Keratinocyte (primary cell): ENCODE measurements at regions not wholly inside any gene's neighbourhood (a gene's known extent, or its start where the extent isn't known, plus 50 kb on each side); places are given as distances from the start of the nearest gene placed in this dataset.

Experiments
- DNase-seq: peaks from one replicate; pipeline ENCODE4 v3.0.0-alpha.2; 2011; ENCODE audit warnings: low read depth, missing footprints, low spot score
- FAIRE-seq: peaks from 2 replicates; lab custom pipeline; 2011; peaks lifted over from hg19 to GRCh38; lab: Jason Lieb, UNC
- H2AFZ ChIP-seq: 2 replicates; pipeline ENCODE4 v1.6.0; 2012; ENCODE audit warnings: low read length, control low read depth, inconsistent platforms; ENCODE audit not compliant: control insufficient read depth
- H3K27ac ChIP-seq: 2 replicates; pipeline ENCODE4 v1.5.1; 2011; ENCODE audit warnings: low read length; ENCODE audit not compliant: control insufficient read depth, insufficient read depth
- H3K27me3 ChIP-seq: 3 replicates; pipeline ENCODE4 v1.6.0; 2011; ENCODE audit warnings: low read length; ENCODE audit not compliant: control insufficient read depth, insufficient read depth; ENCODE audit errors: extremely low read depth
- H3K36me3 ChIP-seq, 2 experiments: 2 replicates in 1 of 2; 3 replicates in 1 of 2; pipeline ENCODE4 v1.5.1; 2011; ENCODE audit warnings: low read length in 2 of 2, mild to moderate bottlenecking in 1 of 2; ENCODE audit not compliant: control insufficient read depth in 2 of 2, insufficient read depth in 2 of 2; ENCODE audit errors: extremely low read depth in 1 of 2
- H3K4me1 ChIP-seq: 3 replicates; pipeline ENCODE4 v1.5.1; 2011; ENCODE audit warnings: low read length; ENCODE audit not compliant: control insufficient read depth, insufficient read depth; ENCODE audit errors: extremely low read depth
- H3K4me2 ChIP-seq: 3 replicates; pipeline ENCODE4 v1.6.0; 2011; ENCODE audit warnings: low read depth, low read length; ENCODE audit not compliant: control insufficient read depth, insufficient read depth; ENCODE audit errors: extremely low read depth
- H3K4me3 ChIP-seq, 3 experiments: fragments of 200-600 bp in 1 of 3; sonication (generic) in 1 of 3; 2 replicates in 2 of 3; 3 replicates in 1 of 3; pipeline ENCODE4 v1.5.1; 2011 to 2016; ENCODE audit warnings: low read length in 3 of 3, mild to moderate bottlenecking in 3 of 3, control low read depth in 2 of 3, inconsistent platforms in 1 of 3, low read depth in 1 of 3, mixed read lengths in 1 of 3, mixed run types in 1 of 3, moderate library complexity in 1 of 3; ENCODE audit not compliant: control insufficient read depth in 2 of 3, insufficient read depth in 2 of 3; ENCODE audit errors: extremely low read depth in 1 of 3
- H3K79me2 ChIP-seq: 2 replicates; pipeline ENCODE4 v1.6.0; 2012; ENCODE audit warnings: low read length; ENCODE audit not compliant: control insufficient read depth, insufficient read depth
- H3K9ac ChIP-seq: 3 replicates; pipeline ENCODE4 v1.6.0; 2011; ENCODE audit warnings: low read length; ENCODE audit not compliant: control insufficient read depth, insufficient read depth; ENCODE audit errors: extremely low read depth
- H3K9me1 ChIP-seq: 3 replicates; pipeline ENCODE4 v1.6.0; 2011; ENCODE audit warnings: low read length; ENCODE audit not compliant: control insufficient read depth, insufficient read depth; ENCODE audit errors: extremely low read depth
- H3K9me3 ChIP-seq: 2 replicates; pipeline ENCODE4 v1.5.1; 2012; ENCODE audit warnings: low read depth, low read length; ENCODE audit not compliant: control insufficient read depth
- H4K20me1 ChIP-seq: 3 replicates; pipeline ENCODE4 v1.6.0; 2011; ENCODE audit warnings: low read length; ENCODE audit not compliant: control insufficient read depth, insufficient read depth; ENCODE audit errors: extremely low read depth
- EZH2 ChIP-seq: IDR thresholded peaks from one replicate; pipeline ENCODE4 v1.6.1; 2012; ENCODE audit warnings: inconsistent platforms, mild to moderate bottlenecking, low read length, moderate library complexity
- dilution Hi-C: fragments of 300-500 bp; cut with MboI; formaldehyde crosslinking; loops from one replicate; pipeline ENCODE4 v1.7.0; 2020; ENCODE audit warnings: low sequenced_read_pairs; ENCODE audit not compliant: extremely low pct_ligation_motif_present
- TF ChIP-seq, protein P1 (sequence below), 3 experiments: IDR thresholded peaks in 1 of 3; conservative IDR thresholded peaks in 1 of 3; optimal IDR thresholded peaks in 1 of 3; 2 replicates in 2 of 3; 3 replicates in 1 of 3; pipeline versions ENCODE3 to v1.5.1; 2011; ENCODE audit warnings: low read length in 3 of 3, mild to moderate bottlenecking in 3 of 3, moderate library complexity in 2 of 3, control low read depth in 1 of 3, inconsistent platforms in 1 of 3; ENCODE audit not compliant: insufficient read depth in 2 of 3; ENCODE audit errors: extremely low read depth in 1 of 3

DNA sequence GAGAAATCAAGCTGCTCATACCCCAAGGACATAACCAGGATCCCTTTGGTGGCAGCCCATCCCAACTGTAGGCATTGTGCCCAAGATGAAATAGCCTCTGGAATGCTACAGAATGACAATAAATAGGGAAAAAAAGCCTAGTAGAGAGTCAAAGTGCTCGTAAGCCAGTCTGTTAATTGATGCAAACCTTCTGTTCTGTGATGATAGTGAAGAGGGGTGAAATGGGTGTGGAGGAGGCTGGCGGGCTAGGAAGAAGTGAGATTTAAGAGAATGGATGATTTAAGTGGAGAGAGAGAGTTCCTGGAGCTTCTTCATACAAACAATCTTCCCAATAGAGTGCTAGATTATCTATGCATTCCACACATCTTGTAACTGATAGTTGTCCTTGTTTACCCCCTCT, 301.0 kb upstream of the PCSK5 start:
- Histone ChIP-seq H3K79me2 (no peaks in the 10 kb centered on the region), H3K9ac (no peak overlapping the region), H3K4me1 (no peaks in the 10 kb centered on the region), H4K20me1 (no peaks in the 10 kb centered on the region), H3K4me3 (no peak overlapping the region), H3K9me1 (no peaks in the 10 kb centered on the region), H3K36me3 (no peaks in the 10 kb centered on the region), H3K27me3 (no peaks in the 10 kb centered on the region), H3K9me3 (no peaks in the 10 kb centered on the region), H2AFZ (no peak overlapping the region), H3K4me2 (no peak overlapping the region), H3K27ac (no peak overlapping the region)
- TF ChIP-seq EZH2 = no peak
- TF ChIP-seq, protein P1, sequence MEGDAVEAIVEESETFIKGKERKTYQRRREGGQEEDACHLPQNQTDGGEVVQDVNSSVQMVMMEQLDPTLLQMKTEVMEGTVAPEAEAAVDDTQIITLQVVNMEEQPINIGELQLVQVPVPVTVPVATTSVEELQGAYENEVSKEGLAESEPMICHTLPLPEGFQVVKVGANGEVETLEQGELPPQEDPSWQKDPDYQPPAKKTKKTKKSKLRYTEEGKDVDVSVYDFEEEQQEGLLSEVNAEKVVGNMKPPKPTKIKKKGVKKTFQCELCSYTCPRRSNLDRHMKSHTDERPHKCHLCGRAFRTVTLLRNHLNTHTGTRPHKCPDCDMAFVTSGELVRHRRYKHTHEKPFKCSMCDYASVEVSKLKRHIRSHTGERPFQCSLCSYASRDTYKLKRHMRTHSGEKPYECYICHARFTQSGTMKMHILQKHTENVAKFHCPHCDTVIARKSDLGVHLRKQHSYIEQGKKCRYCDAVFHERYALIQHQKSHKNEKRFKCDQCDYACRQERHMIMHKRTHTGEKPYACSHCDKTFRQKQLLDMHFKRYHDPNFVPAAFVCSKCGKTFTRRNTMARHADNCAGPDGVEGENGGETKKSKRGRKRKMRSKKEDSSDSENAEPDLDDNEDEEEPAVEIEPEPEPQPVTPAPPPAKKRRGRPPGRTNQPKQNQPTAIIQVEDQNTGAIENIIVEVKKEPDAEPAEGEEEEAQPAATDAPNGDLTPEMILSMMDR (optimal IDR thresholded peaks at IDR 0.05 in 1 of 3, IDR thresholded peaks at IDR 0.05 in 1 of 3, conservative IDR thresholded peaks at IDR 0.05 in 1 of 3; ENCODE audit: extremely low read depth in 1 of 3, insufficient read depth in 2 of 3, low read length in 3 of 3) = no peak
- DNase-seq = no peak
- dilution Hi-C loops = no loop called here
- no peak for FAIRE-seq

DNA sequence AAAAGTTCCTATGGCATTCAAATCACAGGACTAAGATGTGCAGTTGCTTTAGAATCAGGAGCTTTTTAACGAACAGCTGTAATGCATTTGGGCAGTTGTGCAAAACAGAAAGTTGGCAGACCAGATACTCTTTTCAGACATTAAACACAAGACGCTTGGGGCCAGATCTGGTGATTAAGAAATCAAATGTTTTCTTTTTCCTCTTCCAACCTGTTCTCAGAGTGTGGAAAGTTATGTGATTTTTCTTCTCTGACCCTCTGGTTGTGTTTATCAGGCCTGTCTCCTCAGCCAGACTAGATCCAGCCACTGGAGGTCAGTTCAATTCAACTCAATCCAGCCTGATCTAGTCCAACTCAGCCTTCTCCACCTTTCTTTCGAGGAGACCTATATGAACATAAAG, 298.5 kb upstream of the PCSK5 start:
- H3K27ac ChIP-seq = no peak overlapping the region
- H4K20me1 ChIP-seq = no peaks in the 10 kb centered on the region
- H3K9ac ChIP-seq = no peak overlapping the region
- no peaks in the 10 kb centered on the region for H3K4me1 ChIP-seq
- H2AFZ ChIP-seq = no peak overlapping the region
- FAIRE-seq (no peak), DNase-seq (no peak)
- H3K9me1 ChIP-seq = no peaks in the 10 kb centered on the region
- H3K79me2 ChIP-seq = no peaks in the 10 kb centered on the region
- H3K4me3 ChIP-seq = no peak overlapping the region
- no peaks in the 10 kb centered on the region for H3K36me3 ChIP-seq
- no peaks in the 10 kb centered on the region for H3K9me3 ChIP-seq
- TF ChIP-seq EZH2 = no peak
- TF ChIP-seq, protein P1 (optimal IDR thresholded peaks at IDR 0.05 in 1 of 3, IDR thresholded peaks at IDR 0.05 in 1 of 3, conservative IDR thresholded peaks at IDR 0.05 in 1 of 3; ENCODE audit: extremely low read depth in 1 of 3, insufficient read depth in 2 of 3, low read length in 3 of 3) = no peak
- no peak overlapping the region for H3K4me2 ChIP-seq
- dilution Hi-C loops = no loop called here
- H3K27me3 ChIP-seq = no peaks in the 10 kb centered on the region
